Body of pancreas (tissue), 4 donors: ENCODE measurements at regions not wholly inside any gene's neighbourhood (a gene's known extent, or its start where the extent isn't known, plus 50 kb on each side); places are given as distances from the start of the nearest gene placed in this dataset.

ENCODE experiments used
- CTCF ChIP-seq, 7 experiments: fragments of 450-650 bp in 4 of 7; fragments of 200-600 bp in 3 of 7; sonication (generic) in 3 of 7; IDR thresholded peaks; one replicate each; pipeline ENCODE4 v1.5.1; 2016 to 2019; ENCODE audit warnings: antibody characterized with exemption in 7 of 7
- POLR2A ChIP-seq, 3 donors: fragments of 450-650 bp; IDR thresholded peaks; one replicate each; pipeline ENCODE4 v1.6.1; 2016; ENCODE audit warnings: antibody characterized with exemption in 3 of 3, mild to moderate bottlenecking in 2 of 3

GRCh38 chr4:121535351-121535750 is 154.5 kb upstream of the QRFPR start:
- TF ChIP-seq CTCF (IDR thresholded peaks at IDR 0.05) (no peak), POLR2A (IDR thresholded peaks at IDR 0.05) (no peak)
